ENCODE measurements at regions not wholly inside any gene's neighbourhood (a gene's known extent, or its start where the extent isn't known, plus 50 kb on each side); places are given as distances from the start of the nearest gene placed in this dataset.

DNA sequence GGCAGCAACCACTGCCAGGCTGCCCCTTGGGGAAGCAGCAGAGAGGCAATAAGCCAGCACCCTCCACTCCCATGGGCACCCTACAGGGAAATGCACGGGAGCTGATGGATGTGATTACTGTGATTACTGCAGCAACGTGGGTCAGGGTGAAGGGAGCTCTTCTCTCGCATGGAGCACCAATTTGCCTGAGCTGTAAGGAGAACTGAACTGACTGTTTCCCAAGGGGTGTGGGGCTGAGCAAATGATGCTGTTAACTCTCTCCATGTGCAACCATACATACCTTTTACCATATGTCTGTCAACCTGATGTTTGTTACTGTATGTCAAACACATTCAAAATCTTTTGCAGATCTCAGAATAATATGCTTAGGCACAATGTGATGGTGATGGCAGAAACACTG is 680.6 kb downstream of the SQOR start:
- TF ChIP-seq POLR2A (IDR thresholded peaks at IDR 0.05; ENCODE audit: low read depth, low read length) (no peak), POLR2AphosphoS5 (IDR thresholded peaks at IDR 0.05; ENCODE audit: low read depth, low read length) (no peak), SPI1 (IDR thresholded peaks at IDR 0.05; ENCODE audit: low read depth, low read length) (no peak), TAF1 (IDR thresholded peaks at IDR 0.05; ENCODE audit: low read depth, low read length) (no peak)
